NCI-H460 (cell line): ENCODE measurements at regions not wholly inside any gene's neighbourhood (a gene's known extent, or its start where the extent isn't known, plus 50 kb on each side); places are given as distances from the start of the nearest gene placed in this dataset.

Source experiments
- DNase-seq: peaks from one replicate; pipeline ENCODE4 v3.0.0-alpha.2; 2016; ENCODE audit warnings: low read depth; ENCODE audit errors: extremely low read depth

GRCh38 chr13:108435393-108436149, 166.1 kb downstream of the TNFSF13B start:
- DNase-seq: no peak

GRCh38 chr13:108437496-108437895, 168.0 kb downstream of the TNFSF13B start:
- no peak for DNase-seq

- no peak for DNase-seq
These were observed 170.0 kb downstream of the TNFSF13B start for GRCh38 chr13:108439556-108439955.

GRCh38 chr13:108444448-108444847, 174.9 kb downstream of the TNFSF13B start:
- no peak for DNase-seq

- DNase-seq: no peak
These were observed 179.4 kb downstream of the TNFSF13B start for GRCh38 chr13:108448891-108449290.

- no peak for DNase-seq
These were observed 178.3 kb upstream of the MYO16 start for GRCh38 chr13:108451121-108451520.

- no peak for DNase-seq
These were observed 174.1 kb upstream of the MYO16 start for GRCh38 chr13:108455320-108455719.

- no peak for DNase-seq
These were observed 169.4 kb upstream of the MYO16 start for GRCh38 chr13:108460043-108460442.

- DNase-seq: no peak
These were observed 168.7 kb upstream of the MYO16 start for GRCh38 chr13:108460746-108461145.

GRCh38 chr13:108463340-108463739, 166.1 kb upstream of the MYO16 start:
- no peak for DNase-seq

- DNase-seq: no peak
These were observed 158.5 kb upstream of the MYO16 start for GRCh38 chr13:108470921-108471320.

- DNase-seq: no peak
These were observed 154.2 kb upstream of the MYO16 start for GRCh38 chr13:108475181-108475580.

GRCh38 chr13:108477376-108477775, 152.0 kb upstream of the MYO16 start:
- DNase-seq: no peak

- DNase-seq: no peak
These were observed 151.2 kb upstream of the MYO16 start for GRCh38 chr13:108478179-108478578.

- DNase-seq: no peak
These were observed 145.4 kb upstream of the MYO16 start for GRCh38 chr13:108483981-108484380.

GRCh38 chr13:108486096-108486495, 143.3 kb upstream of the MYO16 start:
- no peak for DNase-seq

GRCh38 chr13:108494991-108495645, 134.3 kb upstream of the MYO16 start:
- DNase-seq: no peak

GRCh38 chr13:108495646-108496361, 133.6 kb upstream of the MYO16 start:
- no peak for DNase-seq

- DNase-seq: no peak
These were observed 132.8 kb upstream of the MYO16 start for GRCh38 chr13:108496362-108497210.

- no peak for DNase-seq
These were observed 128.7 kb upstream of the MYO16 start for GRCh38 chr13:108500711-108501110.

GRCh38 chr13:108508263-108508662, 121.1 kb upstream of the MYO16 start:
- DNase-seq: peak; percentile 29
